HEK293T (cell line): ENCODE measurements at regions not wholly inside any gene's neighbourhood (a gene's known extent, or its start where the extent isn't known, plus 50 kb on each side); places are given as distances from the start of the nearest gene placed in this dataset.

Experiments used
- ELF4 ChIP-seq: fragments of 450-650 bp; IDR thresholded peaks from 2 replicates; pipeline ENCODE4 v1.6.1; 2017; ENCODE audit warnings: antibody characterized with exemption
- FOXA1 ChIP-seq: fragments of 450-650 bp; IDR thresholded peaks from 2 replicates; pipeline ENCODE4 v1.6.1; 2016; ENCODE audit warnings: mild to moderate bottlenecking
- FOXM1 ChIP-seq: fragments of 450-650 bp; IDR thresholded peaks from 2 replicates; pipeline ENCODE4 v1.6.1; 2017; ENCODE audit warnings: mild to moderate bottlenecking, borderline replicate concordance
- SP1 ChIP-seq: fragments of 450-650 bp; IDR thresholded peaks from 2 replicates; pipeline ENCODE4 v1.6.1; 2017

DNA sequence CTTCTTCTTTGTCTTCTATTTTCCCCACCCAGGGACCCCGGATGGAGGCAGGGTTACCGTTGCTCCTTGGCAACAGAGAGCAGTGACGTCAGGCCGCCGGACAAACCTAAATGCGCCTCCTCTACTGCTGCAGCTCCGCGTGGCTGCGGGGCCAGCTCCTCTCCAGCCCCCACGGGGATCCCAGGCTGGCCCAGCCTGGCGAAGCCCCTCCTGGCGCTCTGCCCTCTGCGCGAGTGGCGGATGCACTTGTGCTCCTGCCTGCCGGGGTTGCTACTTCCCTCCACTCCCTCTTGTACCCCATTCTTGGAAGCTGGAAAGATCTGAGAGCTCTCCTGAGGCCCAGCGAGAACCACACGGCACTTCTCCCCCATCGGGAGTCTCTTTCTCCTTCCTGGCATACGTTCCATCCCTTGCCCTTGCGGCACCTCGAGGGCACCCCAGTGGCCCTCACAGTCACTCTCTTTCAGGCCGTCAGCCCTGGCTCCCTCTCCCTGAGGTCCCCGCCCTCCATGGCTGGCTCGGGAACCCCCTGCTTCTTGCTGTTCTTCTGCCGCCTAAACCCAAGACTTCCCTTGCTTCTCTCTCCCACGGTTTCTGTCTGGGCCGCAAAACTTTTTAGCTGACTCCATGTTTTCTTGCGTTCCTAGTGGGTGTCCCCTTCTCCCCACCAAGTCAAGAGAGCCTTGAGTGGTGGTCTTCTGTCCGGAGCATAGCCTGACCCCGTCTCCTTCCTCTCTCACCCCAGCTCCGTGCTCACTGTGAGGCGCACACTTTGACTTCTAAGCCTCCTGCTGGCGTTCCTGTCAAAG lies 121.7 kb downstream of the PAPOLA start:
- TF ChIP-seq SP1, result no peak
- no peak for TF ChIP-seq FOXM1
- no peak for TF ChIP-seq FOXA1
- TF ChIP-seq ELF4, result no peak
